ENCODE measurements at regions not wholly inside any gene's neighbourhood (a gene's known extent, or its start where the extent isn't known, plus 50 kb on each side); places are given as distances from the start of the nearest gene placed in this dataset.

GRCh38 chr7:79789584-79790345 lies 336.3 kb upstream of the MAGI2 start:
- no peaks in the 10 kb centered on the region for H3K4me1 ChIP-seq (ENCODE audit: low read depth)
- DNase-seq (ENCODE audit: low read depth in 1 of 2, low spot score in 1 of 2), result peak in 1 of 2 donors; percentile 88
- H3K9me3 ChIP-seq (ENCODE audit: low read depth), result no peaks in the 10 kb centered on the region
- no peak overlapping the region for H3K27ac ChIP-seq
- no peak for TF ChIP-seq CTCF (IDR thresholded peaks at IDR 0.05; ENCODE audit: low read depth, low read length)
- H3K36me3 ChIP-seq, result no peaks in the 10 kb centered on the region
- no peak overlapping the region for H3K4me3 ChIP-seq
- H3K27me3 ChIP-seq, result no peaks in the 10 kb centered on the region

GRCh38 chr7:79787623-79788022 lies 334.2 kb upstream of the MAGI2 start:
- H3K4me3 ChIP-seq, result no peak overlapping the region
- peaks cover under 1% of the 10 kb centered on the region for H3K4me1 ChIP-seq (ENCODE audit: low read depth)
- H3K36me3 ChIP-seq, result no peaks in the 10 kb centered on the region
- H3K27ac ChIP-seq, result no peak overlapping the region
- H3K27me3 ChIP-seq, result no peaks in the 10 kb centered on the region
- TF ChIP-seq CTCF (IDR thresholded peaks at IDR 0.05; ENCODE audit: low read depth, low read length), result no peak
- peak in 1 of 2 donors; percentile 67 for DNase-seq (ENCODE audit: low read depth in 1 of 2, low spot score in 1 of 2)
- no peaks in the 10 kb centered on the region for H3K9me3 ChIP-seq (ENCODE audit: low read depth)

- no peaks in the 10 kb centered on the region for H3K27me3 ChIP-seq
- TF ChIP-seq CTCF (IDR thresholded peaks at IDR 0.05; ENCODE audit: low read depth, low read length), result no peak
- H3K27ac ChIP-seq, result no peak overlapping the region
- no peak for DNase-seq (ENCODE audit: low read depth in 1 of 2, low spot score in 1 of 2)
- H3K4me1 ChIP-seq (ENCODE audit: low read depth), result peaks cover 5% of the 10 kb centered on the region
- H3K4me3 ChIP-seq, result no peak overlapping the region
- H3K36me3 ChIP-seq, result no peaks in the 10 kb centered on the region
- H3K9me3 ChIP-seq (ENCODE audit: low read depth), result no peaks in the 10 kb centered on the region
Measured at GRCh38 chr7:79787096-79787495, 333.6 kb upstream of the MAGI2 start.

GRCh38 chr7:79786187-79786586 lies 332.7 kb upstream of the MAGI2 start:
- H3K27me3 ChIP-seq, result no peaks in the 10 kb centered on the region
- H3K9me3 ChIP-seq (ENCODE audit: low read depth), result no peaks in the 10 kb centered on the region
- no peak for TF ChIP-seq CTCF (IDR thresholded peaks at IDR 0.05; ENCODE audit: low read depth, low read length)
- DNase-seq (ENCODE audit: low read depth in 1 of 2, low spot score in 1 of 2), result no peak
- no peak overlapping the region for H3K27ac ChIP-seq
- no peak overlapping the region for H3K4me3 ChIP-seq
- no peaks in the 10 kb centered on the region for H3K36me3 ChIP-seq
- H3K4me1 ChIP-seq (ENCODE audit: low read depth), result peaks cover 13% of the 10 kb centered on the region

GRCh38 chr7:79785556-79785955 lies 332.1 kb upstream of the MAGI2 start:
- H3K27ac ChIP-seq, result no peak overlapping the region
- no peak for DNase-seq (ENCODE audit: low read depth in 1 of 2, low spot score in 1 of 2)
- H3K36me3 ChIP-seq, result no peaks in the 10 kb centered on the region
- H3K4me3 ChIP-seq, result no peak overlapping the region
- no peaks in the 10 kb centered on the region for H3K9me3 ChIP-seq (ENCODE audit: low read depth)
- no peak for TF ChIP-seq CTCF (IDR thresholded peaks at IDR 0.05; ENCODE audit: low read depth, low read length)
- H3K4me1 ChIP-seq (ENCODE audit: low read depth), result peaks cover 19% of the 10 kb centered on the region
- H3K27me3 ChIP-seq, result no peaks in the 10 kb centered on the region

Data from cardiac muscle cell (in vitro differentiated cells and primary cell).